ENCODE measurements at regions not wholly inside any gene's neighbourhood (a gene's known extent, or its start where the extent isn't known, plus 50 kb on each side); places are given as distances from the start of the nearest gene placed in this dataset.
"Not testable (repeated sequence)": the region's sequence is repeated elsewhere in the genome, so short reads cannot be mapped to it uniquely, and the experiment has no call there.

GRCh38 chr2:106272216-106272807, 78.2 kb upstream of the UXS1 start:
- DNase-seq (ENCODE audit: low read depth), result no peak
- no peak overlapping the region for H3K4me3 ChIP-seq (ENCODE audit: low read length)
- TF ChIP-seq, protein P1, sequence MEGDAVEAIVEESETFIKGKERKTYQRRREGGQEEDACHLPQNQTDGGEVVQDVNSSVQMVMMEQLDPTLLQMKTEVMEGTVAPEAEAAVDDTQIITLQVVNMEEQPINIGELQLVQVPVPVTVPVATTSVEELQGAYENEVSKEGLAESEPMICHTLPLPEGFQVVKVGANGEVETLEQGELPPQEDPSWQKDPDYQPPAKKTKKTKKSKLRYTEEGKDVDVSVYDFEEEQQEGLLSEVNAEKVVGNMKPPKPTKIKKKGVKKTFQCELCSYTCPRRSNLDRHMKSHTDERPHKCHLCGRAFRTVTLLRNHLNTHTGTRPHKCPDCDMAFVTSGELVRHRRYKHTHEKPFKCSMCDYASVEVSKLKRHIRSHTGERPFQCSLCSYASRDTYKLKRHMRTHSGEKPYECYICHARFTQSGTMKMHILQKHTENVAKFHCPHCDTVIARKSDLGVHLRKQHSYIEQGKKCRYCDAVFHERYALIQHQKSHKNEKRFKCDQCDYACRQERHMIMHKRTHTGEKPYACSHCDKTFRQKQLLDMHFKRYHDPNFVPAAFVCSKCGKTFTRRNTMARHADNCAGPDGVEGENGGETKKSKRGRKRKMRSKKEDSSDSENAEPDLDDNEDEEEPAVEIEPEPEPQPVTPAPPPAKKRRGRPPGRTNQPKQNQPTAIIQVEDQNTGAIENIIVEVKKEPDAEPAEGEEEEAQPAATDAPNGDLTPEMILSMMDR (conservative IDR thresholded peaks at IDR 0.05; ENCODE audit: low read length), result no peak

DNA sequence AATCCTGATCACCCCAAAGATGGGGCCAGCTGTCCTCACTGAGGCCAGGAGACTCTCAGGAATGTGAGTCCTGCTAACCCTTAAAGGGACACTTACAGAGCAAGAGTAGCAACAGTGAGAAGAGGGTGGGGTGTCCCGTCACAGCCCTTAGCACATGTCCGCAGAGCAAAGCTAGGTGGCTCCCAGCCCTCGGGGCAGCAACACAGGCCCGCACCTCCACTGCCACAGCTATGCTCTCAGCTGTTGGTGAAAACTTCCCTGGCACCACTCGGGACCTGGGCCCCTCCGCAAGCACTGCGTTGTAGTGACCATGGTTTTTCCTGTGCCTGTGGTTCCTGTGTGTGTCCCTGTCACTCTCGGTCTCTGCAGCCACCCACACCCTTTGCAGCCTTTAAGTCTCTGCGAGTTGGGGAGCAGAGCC, 76.4 kb upstream of the UXS1 start:
- TF ChIP-seq, protein P1 (conservative IDR thresholded peaks at IDR 0.05; ENCODE audit: low read length), result no peak
- H3K4me3 ChIP-seq (ENCODE audit: low read length), result peak overlapping the region; percentile 49
- no peak for DNase-seq (ENCODE audit: low read depth)

- TF ChIP-seq, protein P1 (conservative IDR thresholded peaks at IDR 0.05; ENCODE audit: low read length), result no peak
- H3K4me3 ChIP-seq (ENCODE audit: low read length), result peak overlapping the region; percentile 49
- no peak for DNase-seq (ENCODE audit: low read depth)
These were observed 75.6 kb upstream of the UXS1 start for GRCh38 chr2:106269591-106270291.

GRCh38 chr2:106267997-106268396, 73.9 kb upstream of the UXS1 start:
- DNase-seq (ENCODE audit: low read depth), result no peak

DNA sequence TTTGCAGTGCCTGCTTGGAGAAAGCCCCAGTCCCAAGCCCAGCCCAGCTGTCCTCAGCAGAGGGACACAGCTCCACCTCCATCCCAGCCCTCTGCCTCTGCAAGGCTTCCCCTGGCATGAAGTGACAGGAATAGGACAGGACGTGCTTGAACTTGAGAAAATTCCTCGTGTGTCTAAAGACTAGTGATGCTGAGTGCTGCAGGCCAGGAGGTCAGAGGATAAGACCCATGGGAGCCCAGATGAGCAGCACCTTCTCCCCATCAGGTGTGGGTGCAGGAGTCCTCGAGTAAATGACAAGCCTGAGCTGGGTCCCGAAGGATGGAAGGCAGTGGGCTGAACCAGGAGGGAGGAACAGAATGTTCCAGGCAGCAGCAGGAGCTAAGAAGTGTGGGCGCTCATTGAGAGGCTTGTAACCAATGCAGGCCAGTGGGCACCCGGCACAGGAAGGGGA, 67.8 kb upstream of the UXS1 start:
- TF ChIP-seq, protein P1 (conservative IDR thresholded peaks at IDR 0.05; ENCODE audit: low read length), result no peak
- no peak overlapping the region for H3K4me3 ChIP-seq (ENCODE audit: low read length)
- DNase-seq (ENCODE audit: low read depth), result no peak

More at GRCh38 chr2:106267997-106268396, 73.9 kb upstream of the UXS1 start:
- TF ChIP-seq, protein P1 (conservative IDR thresholded peaks at IDR 0.05; ENCODE audit: low read length), result no peak
- no peak overlapping the region for H3K4me3 ChIP-seq (ENCODE audit: low read length)

DNA sequence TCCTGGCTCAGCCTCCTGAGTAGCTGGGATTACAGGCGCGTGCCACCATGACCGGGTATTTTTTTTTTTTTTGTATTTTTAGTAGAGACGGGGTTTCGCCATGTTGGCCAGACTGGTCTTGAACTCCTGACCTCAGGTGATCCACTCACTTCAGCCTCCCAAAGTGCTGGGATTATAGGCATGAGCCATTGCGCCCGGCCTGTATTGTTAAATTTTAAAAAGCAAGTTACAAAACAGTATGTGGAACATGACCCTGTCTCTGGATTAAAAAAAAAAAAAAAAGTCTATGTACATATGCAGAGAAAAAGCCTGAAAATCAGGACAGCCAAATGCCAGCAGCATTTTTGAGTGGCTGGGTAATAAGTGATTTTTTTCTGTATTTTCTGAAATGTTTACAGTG, 64.8 kb upstream of the UXS1 start:
- H3K4me3 ChIP-seq (ENCODE audit: low read length); DNase-seq (ENCODE audit: low read depth): not testable (repeated sequence)

GRCh38 chr2:106257830-106258229, 63.7 kb upstream of the UXS1 start:
- no peak overlapping the region for H3K4me3 ChIP-seq (ENCODE audit: low read length)
- no peak for DNase-seq (ENCODE audit: low read depth)
- TF ChIP-seq, protein P1 (conservative IDR thresholded peaks at IDR 0.05; ENCODE audit: low read length), result no peak
